LNCAP (cell line): ENCODE measurements at regions not wholly inside any gene's neighbourhood (a gene's known extent, or its start where the extent isn't known, plus 50 kb on each side); places are given as distances from the start of the nearest gene placed in this dataset.

Source experiments
- CTCF ChIP-seq: fragments of 450-650 bp; IDR thresholded peaks from 2 replicates; pipeline ENCODE4 v1.5.1; 2017; ENCODE audit warnings: mild to moderate bottlenecking

- peak; percentile 60 for TF ChIP-seq CTCF
These were observed 442.6 kb upstream of the PDZRN3 start for GRCh38 chr3:74067296-74067695.

GRCh38 chr3:74066456-74066855, 441.7 kb upstream of the PDZRN3 start:
- no peak for TF ChIP-seq CTCF

GRCh38 chr3:74059923-74060600, 435.3 kb upstream of the PDZRN3 start:
- no peak for TF ChIP-seq CTCF

- TF ChIP-seq CTCF, result no peak
These were observed 434.7 kb upstream of the PDZRN3 start for GRCh38 chr3:74059301-74059922.

GRCh38 chr3:74057169-74057568, 432.4 kb upstream of the PDZRN3 start:
- TF ChIP-seq CTCF, result no peak

GRCh38 chr3:74055061-74055460, 430.3 kb upstream of the PDZRN3 start:
- no peak for TF ChIP-seq CTCF

GRCh38 chr3:74054566-74054965, 429.8 kb upstream of the PDZRN3 start:
- TF ChIP-seq CTCF, result no peak
